ENCODE measurements at regions not wholly inside any gene's neighbourhood (a gene's known extent, or its start where the extent isn't known, plus 50 kb on each side); places are given as distances from the start of the nearest gene placed in this dataset.
"Not testable (repeated sequence)": the region's sequence is repeated elsewhere in the genome, so short reads cannot be mapped to it uniquely, and the experiment has no call there.

GRCh38 chr3:22836131-22836530 is 367.0 kb upstream of the UBE2E2 start:
- TF ChIP-seq CTCF (IDR thresholded peaks at IDR 0.05): no peak
- no peak overlapping the region for H3K4me3 ChIP-seq
- DNase-seq (ENCODE audit: low spot score): no peak
- no peaks in the 10 kb centered on the region for H3K36me3 ChIP-seq
- H3K27me3 ChIP-seq: no peaks in the 10 kb centered on the region
- H3K9me3 ChIP-seq: peaks cover 0 to 4% of the 10 kb centered on the region in 2 donors
- H3K27ac ChIP-seq: no peak overlapping the region
- no peaks in the 10 kb centered on the region for H3K4me1 ChIP-seq

GRCh38 chr3:22843854-22844253 is 359.3 kb upstream of the UBE2E2 start:
- no peak for DNase-seq (ENCODE audit: low spot score)
- no peaks in the 10 kb centered on the region for H3K27me3 ChIP-seq
- H3K4me1 ChIP-seq: no peaks in the 10 kb centered on the region
- peaks cover 0 to 11% of the 10 kb centered on the region in 2 donors for H3K9me3 ChIP-seq
- no peak overlapping the region for H3K4me3 ChIP-seq
- TF ChIP-seq CTCF (IDR thresholded peaks at IDR 0.05): no peak
- H3K27ac ChIP-seq: no peak overlapping the region
- no peaks in the 10 kb centered on the region for H3K36me3 ChIP-seq

- Histone ChIP-seq H3K27ac (no peak overlapping the region), H3K4me3 (no peak overlapping the region), H3K9me3 (peaks cover 0 to 3% of the 10 kb centered on the region in 2 donors), H3K36me3 (no peaks in the 10 kb centered on the region), H3K4me1 (no peaks in the 10 kb centered on the region), H3K27me3 (no peaks in the 10 kb centered on the region)
- DNase-seq (ENCODE audit: low spot score): no peak
- TF ChIP-seq CTCF (IDR thresholded peaks at IDR 0.05): no peak
These were observed 356.6 kb upstream of the UBE2E2 start for GRCh38 chr3:22846566-22846965.

- not testable (repeated sequence) for H3K4me1 ChIP-seq; H3K4me3 ChIP-seq; DNase-seq (ENCODE audit: low spot score); H3K36me3 ChIP-seq; H3K9me3 ChIP-seq; H3K27ac ChIP-seq; H3K27me3 ChIP-seq
These were observed 353.5 kb upstream of the UBE2E2 start for GRCh38 chr3:22849583-22849982.

- no peak for TF ChIP-seq CTCF (IDR thresholded peaks at IDR 0.05)
- Histone ChIP-seq H3K36me3 (no peaks in the 10 kb centered on the region), H3K4me1 (no peaks in the 10 kb centered on the region)
These were observed 346.3 kb upstream of the UBE2E2 start for GRCh38 chr3:22856811-22857210.

GRCh38 chr3:22858486-22858885 is 344.6 kb upstream of the UBE2E2 start:
- DNase-seq (ENCODE audit: low spot score): no peak

More at GRCh38 chr3:22856811-22857210, 346.3 kb upstream of the UBE2E2 start:
- no peak overlapping the region for H3K4me3 ChIP-seq
- DNase-seq (ENCODE audit: low spot score): no peak
- H3K27me3 ChIP-seq: no peaks in the 10 kb centered on the region
- H3K9me3 ChIP-seq: no peaks in the 10 kb centered on the region
- H3K27ac ChIP-seq: no peak overlapping the region

More at GRCh38 chr3:22858486-22858885, 344.6 kb upstream of the UBE2E2 start:
- Histone ChIP-seq H3K27me3 (no peaks in the 10 kb centered on the region), H3K36me3 (no peaks in the 10 kb centered on the region), H3K4me1 (no peaks in the 10 kb centered on the region), H3K9me3 (no peaks in the 10 kb centered on the region), H3K27ac (no peak overlapping the region), H3K4me3 (no peak overlapping the region)
- TF ChIP-seq CTCF (IDR thresholded peaks at IDR 0.05): no peak
